GM18873 (cell line): ENCODE measurements at regions not wholly inside any gene's neighbourhood (a gene's known extent, or its start where the extent isn't known, plus 50 kb on each side); places are given as distances from the start of the nearest gene placed in this dataset.
"Not testable (repeated sequence)": the region's sequence is repeated elsewhere in the genome, so short reads cannot be mapped to it uniquely, and the experiment has no call there.

Experiments
- ATAC-seq: cut with Tn5 transposase; IDR thresholded peaks from one replicate; pipeline ENCODE4 v1.9.1; 2021; ENCODE audit warnings: mild to moderate bottlenecking, moderate library complexity, moderate number of reproducible peaks; ENCODE audit not compliant: unreplicated experiment, low FRiP score

DNA sequence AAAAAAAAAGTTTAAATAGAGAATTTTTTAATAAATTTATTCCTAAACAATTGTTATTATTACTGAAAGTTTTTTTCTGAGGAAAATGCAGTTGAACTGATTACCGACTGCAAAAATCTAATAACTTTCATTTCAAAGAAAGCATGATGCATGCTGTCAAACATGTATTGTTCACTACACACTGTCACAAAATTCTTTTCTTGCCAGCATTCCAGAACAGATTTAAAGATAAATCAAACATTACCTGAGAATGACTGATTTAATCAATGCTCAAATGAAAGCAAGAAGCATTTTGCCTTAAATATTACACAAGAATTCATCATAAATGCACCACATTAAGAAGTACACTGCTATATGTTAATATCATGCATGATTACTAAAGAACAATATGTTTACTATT is 588.3 kb downstream of the SLC16A7 start:
- no peak for ATAC-seq

DNA sequence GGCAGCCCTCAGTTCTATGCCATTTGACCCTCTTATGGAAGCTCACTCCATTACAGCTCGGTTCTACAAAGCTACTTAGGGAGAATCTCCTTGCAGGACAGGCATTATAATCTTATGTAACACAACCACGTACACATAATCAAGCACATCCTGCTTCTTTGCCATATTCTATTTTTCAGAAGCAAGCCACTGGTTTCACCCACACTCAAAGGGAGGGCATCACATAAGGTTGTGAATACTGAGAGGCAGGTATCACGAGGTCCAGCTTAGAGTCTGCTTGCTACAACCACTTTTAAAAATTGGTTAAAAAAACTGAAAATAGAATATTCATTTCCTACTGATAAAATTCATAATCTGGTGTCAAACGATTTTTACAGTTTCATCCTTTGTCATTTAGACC is 589.2 kb downstream of the SLC16A7 start:
- no peak for ATAC-seq

DNA sequence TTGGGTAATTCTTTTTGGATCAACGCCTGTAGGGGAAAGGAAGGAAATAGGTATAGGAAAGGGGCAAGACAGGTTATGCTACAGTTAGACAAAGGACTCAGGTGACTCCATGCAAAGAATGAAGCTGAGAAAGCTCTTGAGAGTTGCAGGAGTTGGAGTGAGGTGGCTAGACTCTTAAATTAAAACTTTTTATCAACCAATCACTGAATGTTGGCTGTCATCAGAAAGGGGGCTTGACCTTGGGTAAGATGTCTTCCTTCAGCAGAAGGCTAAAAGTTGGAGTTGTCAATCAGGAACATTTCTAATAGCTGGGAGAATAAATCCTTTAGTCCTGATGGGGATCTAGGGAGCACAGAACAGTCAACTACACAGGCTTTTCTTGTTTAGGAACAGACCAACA is 595.4 kb downstream of the SLC16A7 start:
- no peak for ATAC-seq

DNA sequence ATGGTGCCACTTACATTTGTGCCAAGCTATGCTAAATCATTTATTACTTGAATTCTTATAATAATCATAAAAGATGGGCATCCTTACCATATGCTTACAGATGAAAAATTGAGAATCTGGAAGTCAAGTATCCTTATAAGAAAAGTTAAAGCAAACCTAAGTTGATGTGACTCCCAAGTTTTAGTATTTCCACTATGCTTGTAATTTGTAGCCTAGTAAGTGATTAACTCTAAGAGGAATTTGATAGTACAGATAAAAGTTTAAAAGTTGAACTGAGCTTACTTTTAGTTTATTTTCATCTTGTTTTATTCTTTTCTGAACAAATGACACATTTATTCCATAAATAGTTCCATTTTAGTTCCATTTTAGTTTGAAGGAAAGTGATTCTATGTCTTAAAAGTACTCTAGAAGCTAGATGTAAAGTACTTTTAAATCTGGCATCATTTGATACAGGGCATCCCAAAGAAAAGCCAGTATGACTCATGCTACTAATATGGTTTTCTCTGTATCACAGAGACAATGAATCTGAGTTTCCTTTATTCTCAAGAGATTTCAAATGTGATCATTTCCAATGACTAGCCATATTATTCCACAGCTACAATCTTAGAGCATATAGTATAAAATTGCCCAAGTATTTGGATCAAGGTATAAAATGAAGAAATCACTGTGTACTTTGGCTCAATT is 596.0 kb downstream of the SLC16A7 start:
- ATAC-seq: no peak

GRCh38 chr12:60194678-60195077 is 598.8 kb downstream of the SLC16A7 start:
- ATAC-seq: no peak

- ATAC-seq: no peak
These were observed 599.7 kb downstream of the SLC16A7 start for GRCh38 chr12:60195483-60195882.

DNA sequence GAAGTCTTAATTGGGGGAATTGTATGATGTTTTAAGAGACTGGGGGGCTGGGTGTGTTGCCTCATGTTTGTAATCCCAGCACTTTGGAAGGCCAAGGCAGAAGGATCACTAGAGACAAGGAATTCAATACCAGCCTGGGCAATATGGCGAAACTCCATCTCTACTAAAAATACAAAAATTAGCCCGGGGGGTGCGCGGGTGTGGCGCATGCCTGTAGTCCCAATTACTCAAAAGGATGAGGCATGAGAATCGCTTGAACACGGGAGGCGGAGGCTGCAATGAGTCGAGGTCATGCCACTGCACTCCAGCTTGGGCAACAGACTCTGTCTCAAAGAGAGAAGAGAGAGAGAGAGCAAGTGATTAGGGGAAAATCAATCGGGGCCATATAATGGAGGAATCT is 600.5 kb downstream of the SLC16A7 start:
- no peak for ATAC-seq

DNA sequence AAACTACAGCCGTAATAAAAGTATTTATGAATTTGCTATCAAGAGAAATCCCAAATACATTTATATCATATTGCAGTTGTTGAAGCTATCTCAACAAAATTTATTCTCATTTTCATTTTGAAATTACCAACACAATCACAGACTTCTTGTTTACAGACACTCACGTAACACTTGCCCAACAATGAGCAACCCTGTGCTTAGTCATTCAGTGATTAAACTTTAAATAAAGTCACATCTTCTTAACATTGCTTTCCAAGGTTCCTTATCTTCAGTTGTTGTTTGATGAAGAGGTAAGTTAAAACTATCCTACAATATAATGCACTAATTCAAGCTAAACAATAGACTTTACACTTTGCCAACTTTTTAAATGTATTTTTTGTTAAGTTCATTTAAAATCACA is 601.8 kb downstream of the SLC16A7 start:
- no peak for ATAC-seq

- no peak for ATAC-seq
These were observed 606.1 kb downstream of the SLC16A7 start for GRCh38 chr12:60201891-60202290.

- no peak for ATAC-seq
These were observed 609.7 kb downstream of the SLC16A7 start for GRCh38 chr12:60205500-60205899.

DNA sequence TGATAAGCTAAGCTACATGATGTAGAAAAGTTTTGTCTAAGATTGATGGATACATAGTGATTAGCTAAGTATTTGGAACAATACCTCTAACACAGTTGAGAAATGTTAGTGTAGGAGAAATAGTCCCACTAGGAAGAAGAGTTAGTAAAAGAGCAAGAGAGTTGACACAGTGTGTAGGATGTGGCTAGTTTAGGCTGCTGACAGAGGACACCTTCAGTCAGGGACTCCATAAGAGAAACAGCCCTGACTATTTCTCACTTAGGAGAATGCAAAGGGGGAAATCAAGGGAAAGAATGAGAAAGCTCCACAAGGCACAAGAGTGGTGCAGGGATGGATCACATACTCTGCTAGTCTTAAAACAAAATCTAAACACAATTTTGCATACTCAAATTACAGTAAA is 613.7 kb downstream of the SLC16A7 start:
- ATAC-seq: no peak

- ATAC-seq: no peak
These were observed 614.1 kb downstream of the SLC16A7 start for GRCh38 chr12:60209933-60210332.

- no peak for ATAC-seq
These were observed 614.9 kb downstream of the SLC16A7 start for GRCh38 chr12:60210756-60211155.

GRCh38 chr12:60211244-60211643 is 615.4 kb downstream of the SLC16A7 start:
- no peak for ATAC-seq

- ATAC-seq: no peak
These were observed 616.6 kb downstream of the SLC16A7 start for GRCh38 chr12:60212159-60213000.

GRCh38 chr12:60213272-60213671 is 617.4 kb downstream of the SLC16A7 start:
- ATAC-seq: not testable (repeated sequence)

DNA sequence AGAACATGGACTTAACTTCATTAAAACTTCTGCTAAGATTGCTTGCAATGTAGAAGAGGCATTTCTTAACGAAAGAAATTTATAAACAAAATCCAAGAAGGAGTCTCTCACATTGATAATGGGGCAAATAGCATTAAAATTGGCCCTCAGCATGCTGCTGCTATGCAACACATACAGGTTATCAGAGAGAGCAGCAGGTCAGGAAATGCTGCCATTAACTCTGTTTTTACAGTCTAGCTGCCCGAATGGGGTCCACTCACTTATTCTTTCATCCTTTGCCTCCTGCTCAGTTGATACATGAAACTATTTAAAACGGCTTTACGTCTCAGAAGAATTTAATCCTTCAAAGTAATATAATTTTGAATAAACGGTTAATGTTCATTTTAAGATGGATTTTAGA is 620.4 kb downstream of the SLC16A7 start:
- no peak for ATAC-seq

DNA sequence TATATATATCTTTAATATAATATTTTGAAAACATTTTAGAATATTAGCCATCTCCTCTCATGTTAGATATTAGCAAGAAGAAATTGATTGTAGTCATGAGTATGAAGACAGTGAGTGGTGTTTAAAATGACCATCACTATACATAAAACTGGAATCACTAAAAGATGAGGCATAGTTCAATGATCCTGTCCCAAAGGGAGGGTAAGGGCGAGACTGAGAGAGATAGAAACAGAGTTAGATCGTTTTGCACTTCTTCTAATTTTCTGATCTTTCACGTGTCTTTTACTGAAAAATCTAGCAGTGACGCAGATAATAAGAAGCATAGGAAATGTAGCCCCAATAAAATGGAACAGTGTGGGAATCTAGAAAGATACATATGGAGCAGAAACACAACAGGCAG is 627.4 kb downstream of the SLC16A7 start:
- ATAC-seq: no peak

GRCh38 chr12:60225216-60226000 is 629.6 kb downstream of the SLC16A7 start:
- ATAC-seq: no peak

DNA sequence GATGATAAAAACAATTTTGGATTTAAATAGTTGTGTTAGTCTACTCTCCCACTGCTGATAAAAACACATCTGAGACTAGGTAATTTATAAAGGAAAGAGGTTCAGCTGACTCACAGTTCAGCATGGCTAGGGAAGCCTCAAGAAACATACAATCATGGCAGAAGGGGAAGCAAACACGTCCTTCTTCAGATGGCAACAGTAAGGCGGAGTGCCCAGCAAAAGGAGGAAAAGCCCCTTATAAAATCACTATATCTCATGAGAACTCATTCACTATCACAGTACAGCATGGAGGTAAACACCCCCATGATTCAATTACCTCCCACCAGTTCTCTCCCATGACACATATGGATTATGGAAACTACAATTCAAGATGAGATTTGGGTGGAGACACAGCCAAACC is 632.1 kb downstream of the SLC16A7 start:
- ATAC-seq: no peak

DNA sequence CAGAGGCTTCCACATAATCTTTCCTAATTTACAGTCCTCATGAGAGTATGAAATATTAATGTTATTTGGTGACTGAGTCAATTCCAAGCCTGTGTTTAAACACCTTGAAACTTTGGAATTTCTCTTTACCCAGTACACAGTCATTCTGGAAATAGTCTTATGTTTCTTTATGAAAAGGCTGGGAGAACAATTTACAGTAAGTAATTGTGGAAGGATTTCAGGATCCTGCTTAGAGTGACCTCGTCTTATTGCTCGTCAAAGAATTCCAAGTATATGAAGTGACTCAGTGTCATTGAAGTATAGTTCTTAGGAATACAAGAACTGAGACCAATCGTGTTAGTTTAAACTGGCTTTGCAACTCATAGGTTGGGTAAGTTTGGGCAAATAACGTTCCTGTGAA is 634.2 kb downstream of the SLC16A7 start:
- ATAC-seq: no peak
